ENCODE measurements at regions not wholly inside any gene's neighbourhood (a gene's known extent, or its start where the extent isn't known, plus 50 kb on each side); places are given as distances from the start of the nearest gene placed in this dataset.

- peaks cover 5% of the 10 kb centered on the region for H3K4me1 Mint-ChIP-seq
- ChIA-PET POLR2A (no interaction called here), CTCF (interaction anchor here (1.0 to 1.6 kb wide), 3 partner anchors 27 to 121 kb away, joined by 3 to 4 read pairs (median 4); no protein-coding TSS in a partner anchor)
- DNase-seq (ENCODE audit: low spot score) (no peak), ATAC-seq (no peak)
- TF ChIP-seq ESRRA (CRISPR knock-in tag; IDR thresholded peaks at IDR 0.05; ENCODE audit: borderline replicate concordance) (no peak), E2F1 (CRISPR knock-in tag; IDR thresholded peaks at IDR 0.05) (no peak), HMGA2 (CRISPR knock-in tag; IDR thresholded peaks at IDR 0.05) (no peak), STAT6 (CRISPR knock-in tag; conservative IDR thresholded peaks at IDR 0.05; ENCODE audit: low read depth) (no peak), ZNF396 (CRISPR knock-in tag; IDR thresholded peaks at IDR 0.05; ENCODE audit: borderline replicate concordance) (no peak), SOX15 (CRISPR knock-in tag; IDR thresholded peaks at IDR 0.05) (no peak), E2F4 (CRISPR knock-in tag; IDR thresholded peaks at IDR 0.05; ENCODE audit: borderline replicate concordance, low read depth) (no peak)
- H3K4me3 Mint-ChIP-seq: no peak overlapping the region
- H3K9me3 Mint-ChIP-seq: peaks cover 30% of the 10 kb centered on the region
- no peak overlapping the region for H3K27ac Mint-ChIP-seq
- H3K27me3 Mint-ChIP-seq (ENCODE audit: low read depth): peaks cover 21% of the 10 kb centered on the region
- H3K36me3 Mint-ChIP-seq: peaks cover 28% of the 10 kb centered on the region
Observed at GRCh38 chr1:13992489-13993285, 292.7 kb downstream of the PRDM2 start.

- H3K27ac Mint-ChIP-seq: no peak overlapping the region
Observed at GRCh38 chr1:13994386-13994785, 294.4 kb downstream of the PRDM2 start.

More at GRCh38 chr1:13994386-13994785, 294.4 kb downstream of the PRDM2 start:
- DNase-seq (ENCODE audit: low spot score): no peak
- ChIA-PET CTCF (no interaction called here), POLR2A (no interaction called here)
- Mint-ChIP-seq H3K9me3 (peaks cover 43% of the 10 kb centered on the region), H3K36me3 (peaks cover 41% of the 10 kb centered on the region), H3K4me3 (no peak overlapping the region), H3K4me1 (peaks cover 5% of the 10 kb centered on the region), H3K27me3 (ENCODE audit: low read depth) (peaks cover 29% of the 10 kb centered on the region)
- ATAC-seq: no peak
- TF ChIP-seq IRF1 (CRISPR knock-in tag; IDR thresholded peaks at IDR 0.05): no peak
- no peak for TF ChIP-seq ZNF512 (CRISPR knock-in tag; IDR thresholded peaks at IDR 0.05; ENCODE audit: borderline replicate concordance)
- TF ChIP-seq GRHL2 (CRISPR knock-in tag; IDR thresholded peaks at IDR 0.05; ENCODE audit: insufficient replicate concordance, severe bottlenecking): no peak
- no peak for TF ChIP-seq NFATC4 (CRISPR knock-in tag; IDR thresholded peaks at IDR 0.05)
- no peak for TF ChIP-seq FOXK1 (CRISPR knock-in tag; IDR thresholded peaks at IDR 0.05)
- no peak for TF ChIP-seq ZNF425 (CRISPR knock-in tag; conservative IDR thresholded peaks at IDR 0.05)
- no peak for TF ChIP-seq USF2 (CRISPR knock-in tag; IDR thresholded peaks at IDR 0.05)
- TF ChIP-seq SMAD4 (CRISPR knock-in tag; IDR thresholded peaks at IDR 0.05): no peak
- no peak for TF ChIP-seq E2F1 (CRISPR knock-in tag; IDR thresholded peaks at IDR 0.05)
- no peak for TF ChIP-seq IRF2 (CRISPR knock-in tag; IDR thresholded peaks at IDR 0.05; ENCODE audit: borderline replicate concordance, low read depth)
- no peak for TF ChIP-seq ZNF263 (CRISPR knock-in tag; IDR thresholded peaks at IDR 0.05; ENCODE audit: low read depth)
- no peak for TF ChIP-seq E2F4 (CRISPR knock-in tag; IDR thresholded peaks at IDR 0.05; ENCODE audit: borderline replicate concordance, low read depth)
- TF ChIP-seq ZNF396 (CRISPR knock-in tag; IDR thresholded peaks at IDR 0.05; ENCODE audit: borderline replicate concordance): no peak
- no peak for TF ChIP-seq FOXP1 (CRISPR knock-in tag; IDR thresholded peaks at IDR 0.05; ENCODE audit: borderline replicate concordance)
